ENCODE measurements at regions not wholly inside any gene's neighbourhood (a gene's known extent, or its start where the extent isn't known, plus 50 kb on each side); places are given as distances from the start of the nearest gene placed in this dataset.

DNA sequence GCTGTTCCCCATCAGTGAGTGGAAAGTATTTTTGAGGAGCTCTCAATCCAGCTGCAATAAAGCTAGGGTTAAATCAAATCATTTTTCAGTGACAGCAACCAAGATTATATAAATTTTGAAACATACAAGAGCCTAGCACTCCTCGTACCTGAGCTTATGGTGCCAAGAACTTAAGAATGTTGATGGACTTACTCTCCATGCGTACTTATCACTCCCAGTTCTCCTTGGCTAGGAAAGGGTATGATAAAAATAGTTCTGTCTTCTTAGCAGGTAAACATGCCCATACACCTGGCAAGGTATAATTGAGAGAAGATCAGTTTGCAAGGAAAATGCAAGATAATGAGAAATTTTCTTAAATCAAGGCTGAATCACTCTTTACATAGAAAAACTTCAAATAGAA lies 64.5 kb upstream of the SEMA6D start:
- TF ChIP-seq SP2 (CRISPR knock-in tag; IDR thresholded peaks at IDR 0.05), result no peak
- TF ChIP-seq HMGXB4 (CRISPR knock-in tag; IDR thresholded peaks at IDR 0.05; ENCODE audit: borderline replicate concordance in 1 of 2, low read depth in 1 of 2), result no peak
- no peak for TF ChIP-seq FOXA1 (IDR thresholded peaks at IDR 0.05)
- TF ChIP-seq FOXA1 (CRISPR knock-in tag; IDR thresholded peaks at IDR 0.05), result no peak
- no peak for TF ChIP-seq FOXK1 (CRISPR knock-in tag; IDR thresholded peaks at IDR 0.05; ENCODE audit: borderline replicate concordance, low read depth)
- TF ChIP-seq, protein P1, sequence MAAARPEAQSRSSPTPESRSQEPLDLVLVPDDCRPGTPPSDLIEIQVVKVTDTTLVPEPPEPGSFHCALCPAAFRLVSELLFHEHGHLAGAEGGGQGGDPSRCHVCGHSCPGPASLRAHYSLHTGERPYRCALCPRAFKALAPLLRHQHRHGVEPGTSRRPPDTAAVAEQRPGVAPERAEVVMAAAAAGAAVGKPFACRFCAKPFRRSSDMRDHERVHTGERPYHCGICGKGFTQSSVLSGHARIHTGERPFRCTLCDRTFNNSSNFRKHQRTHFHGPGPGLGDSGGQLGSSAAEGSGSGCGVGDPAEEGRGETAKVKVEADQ (CRISPR knock-in tag; IDR thresholded peaks at IDR 0.05; ENCODE audit: borderline replicate concordance), result no peak
